Stomach (tissue), 8 donors: ENCODE measurements at regions not wholly inside any gene's neighbourhood (a gene's known extent, or its start where the extent isn't known, plus 50 kb on each side); places are given as distances from the start of the nearest gene placed in this dataset.

ENCODE experiments used
- DNase-seq, 2 donors: peaks; one replicate each; pipeline versions ENCODE4 v3.0.0 to v3.0.0-alpha.2; 2013 to 2019
- H3K27ac ChIP-seq, 5 donors: fragments of 200-600 bp in 4 of 5; sonication (generic) in 4 of 5; one replicate each; pipeline ENCODE4 v1.5.1; 2013 to 2019; ENCODE audit warnings: mild to moderate bottlenecking in 1 of 5, moderate library complexity in 1 of 5
- H3K27me3 ChIP-seq, 3 donors: fragments of 200-600 bp; sonication (generic); one replicate each; pipeline ENCODE4 v1.5.1; 2017 to 2019; ENCODE audit warnings: mixed run types in 1 of 3
- H3K36me3 ChIP-seq, 4 donors: fragments of 200-600 bp; sonication (generic); 1 replicate in 3 of 4; 2 replicates in 1 of 4; pipeline ENCODE4 v1.5.1; 2016 to 2019
- H3K4me1 ChIP-seq, 4 donors: fragments of 200-600 bp; sonication (generic); one replicate each; pipeline ENCODE4 v1.5.1; 2016 to 2019
- H3K4me3 ChIP-seq, 4 donors: fragments of 200-600 bp; sonication (generic) in 3 of 4; one replicate each; pipeline ENCODE4 v1.5.1; 2016 to 2019; ENCODE audit warnings: mild to moderate bottlenecking in 1 of 4
- H3K9me3 ChIP-seq, 4 donors: fragments of 200-600 bp; sonication (generic); one replicate each; pipeline ENCODE4 v1.5.1; 2016 to 2019
- EP300 ChIP-seq: sonication (generic); formaldehyde crosslinking; IDR thresholded peaks from one replicate; pipeline ENCODE4 v1.6.1; 2017; ENCODE audit warnings: antibody characterized with exemption
- POLR2A ChIP-seq, 4 donors: fragments of 450-650 bp; IDR thresholded peaks; one replicate each; pipeline ENCODE4 v1.6.1; 2016; ENCODE audit warnings: antibody characterized with exemption in 4 of 4, control low read depth in 2 of 4, mild to moderate bottlenecking in 1 of 4, moderate library complexity in 1 of 4
- POLR2AphosphoS5 ChIP-seq, 3 donors: sonication (generic); formaldehyde crosslinking; IDR thresholded peaks; one replicate each; pipeline ENCODE4 v1.6.1; 2016; ENCODE audit warnings: antibody characterized with exemption in 3 of 3
- WGBS, 5 donors: extraction: QIAGEN DNeasy Blood & Tissue Kit in 3 of 5; methylation state at CpG; one replicate each; pipeline versions ENCODE4 v1.1.5 to v1.1.7; 2013 to 2018; 5-methylcytosine and 5-hydroxymethylcytosine counted together
- intact Hi-C: fragments of 100-400 bp; cut with DNase I; formaldehyde crosslinking; loops from one replicate; pipeline ENCODE4 v1.15.1; 2023; ENCODE audit warnings: low total_unique reads
- TF ChIP-seq, protein P1 (sequence below), 7 experiments: fragments of 450-650 bp in 4 of 7; fragments of 200-600 bp in 3 of 7; sonication (generic) in 3 of 7; IDR thresholded peaks; one replicate each; pipeline ENCODE4 v1.5.1; 2016 to 2019; ENCODE audit warnings: antibody characterized with exemption in 7 of 7, control low read depth in 2 of 7, mild to moderate bottlenecking in 1 of 7
- donor health status: healthy with polysubstance abuse.
- donor health status: Bipolar disorder and iron deficiency.
- donor health status: healthy.

GRCh38 chr10:78655979-78656378 lies 412.8 kb upstream of the ZMIZ1 start:
- intact Hi-C loops: loop anchor here (10.0 kb wide), 1 partner anchor 601 kb away; no protein-coding TSS in a partner anchor
- no peaks in the 10 kb centered on the region for H3K27me3 ChIP-seq
- H3K4me1 ChIP-seq: peaks cover 0 to 17% (median 12%) of the 10 kb centered on the region in 4 donors
- H3K27ac ChIP-seq: no peak overlapping the region
- TF ChIP-seq POLR2AphosphoS5 (IDR thresholded peaks at IDR 0.05) (peak in 1 of 3 donors; percentile 18), POLR2A (IDR thresholded peaks at IDR 0.05) (no peak)
- no peaks in the 10 kb centered on the region for H3K9me3 ChIP-seq
- no peaks in the 10 kb centered on the region for H3K36me3 ChIP-seq
- 74 to 91% (median 81%) methylated on average over 5 of the region's 5 CpGs for WGBS, 5 donors
- no peak overlapping the region for H3K4me3 ChIP-seq
- no peak for DNase-seq

DNA sequence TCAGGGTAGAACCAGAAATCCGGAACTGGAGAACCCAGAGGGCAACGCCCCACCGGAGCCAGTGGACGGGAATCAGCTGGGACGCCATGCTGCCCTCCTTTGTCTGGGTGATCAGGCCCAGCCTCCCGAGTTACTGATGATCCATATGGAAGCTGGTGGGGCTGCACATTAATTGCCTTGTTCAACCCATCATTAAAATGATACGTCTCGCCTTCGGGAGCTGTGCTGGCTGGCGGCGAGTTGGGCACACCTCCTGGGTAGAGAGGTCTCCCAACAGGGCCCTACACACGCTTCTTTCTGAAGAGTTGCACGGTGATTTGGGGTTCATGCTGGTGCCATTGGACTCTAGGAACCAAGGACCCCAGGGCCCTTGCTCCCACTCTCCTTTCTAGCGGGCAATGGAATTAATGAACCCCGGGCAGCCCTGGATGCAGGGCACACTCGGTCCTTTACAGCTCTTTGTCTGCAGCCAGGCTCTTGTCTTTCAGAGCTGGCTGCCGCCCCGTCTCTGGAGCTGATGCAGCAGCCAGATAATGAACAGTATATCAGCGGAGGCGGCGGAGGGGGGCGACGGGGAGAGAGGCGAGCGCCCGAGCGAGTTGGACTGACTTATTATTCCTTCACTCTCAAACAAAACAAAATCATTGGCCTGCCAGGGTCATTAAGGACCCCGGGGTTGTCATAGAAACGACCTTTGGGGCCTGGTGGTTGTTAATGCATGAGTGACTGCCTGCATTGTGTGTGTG lies 412.2 kb upstream of the ZMIZ1 start:
- no peaks in the 10 kb centered on the region for H3K27me3 ChIP-seq
- no peak overlapping the region for H3K4me3 ChIP-seq
- TF ChIP-seq EP300: no peak
- TF ChIP-seq POLR2AphosphoS5 (IDR thresholded peaks at IDR 0.05): no peak
- TF ChIP-seq, protein P1, sequence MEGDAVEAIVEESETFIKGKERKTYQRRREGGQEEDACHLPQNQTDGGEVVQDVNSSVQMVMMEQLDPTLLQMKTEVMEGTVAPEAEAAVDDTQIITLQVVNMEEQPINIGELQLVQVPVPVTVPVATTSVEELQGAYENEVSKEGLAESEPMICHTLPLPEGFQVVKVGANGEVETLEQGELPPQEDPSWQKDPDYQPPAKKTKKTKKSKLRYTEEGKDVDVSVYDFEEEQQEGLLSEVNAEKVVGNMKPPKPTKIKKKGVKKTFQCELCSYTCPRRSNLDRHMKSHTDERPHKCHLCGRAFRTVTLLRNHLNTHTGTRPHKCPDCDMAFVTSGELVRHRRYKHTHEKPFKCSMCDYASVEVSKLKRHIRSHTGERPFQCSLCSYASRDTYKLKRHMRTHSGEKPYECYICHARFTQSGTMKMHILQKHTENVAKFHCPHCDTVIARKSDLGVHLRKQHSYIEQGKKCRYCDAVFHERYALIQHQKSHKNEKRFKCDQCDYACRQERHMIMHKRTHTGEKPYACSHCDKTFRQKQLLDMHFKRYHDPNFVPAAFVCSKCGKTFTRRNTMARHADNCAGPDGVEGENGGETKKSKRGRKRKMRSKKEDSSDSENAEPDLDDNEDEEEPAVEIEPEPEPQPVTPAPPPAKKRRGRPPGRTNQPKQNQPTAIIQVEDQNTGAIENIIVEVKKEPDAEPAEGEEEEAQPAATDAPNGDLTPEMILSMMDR (IDR thresholded peaks at IDR 0.05): no peak
- no peak for TF ChIP-seq POLR2A (IDR thresholded peaks at IDR 0.05)
- H3K9me3 ChIP-seq: no peaks in the 10 kb centered on the region
- intact Hi-C loops: loop anchor here (10.0 kb wide), 1 partner anchor 602 kb away; no protein-coding TSS in a partner anchor
- DNase-seq: peak; percentile 35 to 81
- no peaks in the 10 kb centered on the region for H3K36me3 ChIP-seq
- H3K4me1 ChIP-seq: peaks cover 0 to 17% (median 12%) of the 10 kb centered on the region in 4 donors
- 51 to 57% (median 54%) methylated on average over 27 to 29 of the region's 29 CpGs for WGBS, 5 donors
- H3K27ac ChIP-seq: peak overlapping the region in 3 of 5 donors; percentile 20 to 44 (median 26)

GRCh38 chr10:78657163-78657861 lies 411.5 kb upstream of the ZMIZ1 start:
- peaks cover 0 to 17% (median 12%) of the 10 kb centered on the region in 4 donors for H3K4me1 ChIP-seq
- H3K27ac ChIP-seq: peak overlapping the region in 3 of 5 donors; percentile 20 to 44 (median 26)
- H3K27me3 ChIP-seq: no peaks in the 10 kb centered on the region
- DNase-seq: peak; percentile 86 to 88
- no peaks in the 10 kb centered on the region for H3K36me3 ChIP-seq
- intact Hi-C loops: loop anchor here (10.0 kb wide), 1 partner anchor 603 kb away; no protein-coding TSS in a partner anchor
- no peak overlapping the region for H3K4me3 ChIP-seq
- H3K9me3 ChIP-seq: no peaks in the 10 kb centered on the region
- TF ChIP-seq EP300 (no peak), POLR2AphosphoS5 (IDR thresholded peaks at IDR 0.05) (no peak)
- TF ChIP-seq, protein P1 (IDR thresholded peaks at IDR 0.05): peak in 5 of 7 experiments; percentile 50 to 76 (median 55)
- 38 to 48% (median 43%) methylated on average over 13 of the region's 13 CpGs for WGBS, 5 donors

- no peak overlapping the region for H3K4me3 ChIP-seq
- 56 to 88% (median 85%) methylated on average over 1 of the region's 1 CpG for WGBS, 5 donors
- intact Hi-C loops: loop anchor here (10.0 kb wide), 1 partner anchor 603 kb away; no protein-coding TSS in a partner anchor
- no peaks in the 10 kb centered on the region for H3K9me3 ChIP-seq
- TF ChIP-seq POLR2AphosphoS5 (IDR thresholded peaks at IDR 0.05): no peak
- peak overlapping the region in 1 of 5 donors; percentile 20 for H3K27ac ChIP-seq
- H3K36me3 ChIP-seq: no peaks in the 10 kb centered on the region
- DNase-seq: no peak
- peaks cover 0 to 17% (median 12%) of the 10 kb centered on the region in 4 donors for H3K4me1 ChIP-seq
- no peaks in the 10 kb centered on the region for H3K27me3 ChIP-seq
These were observed 411.0 kb upstream of the ZMIZ1 start for GRCh38 chr10:78657862-78658165.
